Large intestine (tissue), 3 donors: ENCODE measurements at regions not wholly inside any gene's neighbourhood (a gene's known extent, or its start where the extent isn't known, plus 50 kb on each side); places are given as distances from the start of the nearest gene placed in this dataset.

Source experiments
- DNase-seq, 2 donors: peaks; one replicate each; pipeline versions ENCODE4 v3.0.0 to v3.0.0-alpha.2; 2013
- H3K27ac ChIP-seq: one replicate; pipeline ENCODE4 v1.5.1; 2013; ENCODE audit warnings: low read length
- H3K27me3 ChIP-seq: 2 replicates; pipeline ENCODE4 v1.6.1; 2013; ENCODE audit warnings: low read length; ENCODE audit not compliant: control insufficient read depth, insufficient read depth
- H3K36me3 ChIP-seq: 2 replicates; pipeline ENCODE4 v1.6.1; 2013; ENCODE audit warnings: low read length; ENCODE audit not compliant: control insufficient read depth, insufficient read depth
- H3K4me1 ChIP-seq: one replicate; pipeline ENCODE4 v1.6.1; 2013; ENCODE audit warnings: low read length; ENCODE audit not compliant: control insufficient read depth, insufficient read depth
- H3K4me3 ChIP-seq: one replicate; pipeline ENCODE4 v1.5.1; 2013; ENCODE audit warnings: low read length
- H3K9me3 ChIP-seq: one replicate; pipeline ENCODE4 v1.6.1; 2013; ENCODE audit warnings: mild to moderate bottlenecking, low read depth, low read length, moderate library complexity; ENCODE audit not compliant: control insufficient read depth
- WGBS: methylation state at CpG from one replicate; pipeline ENCODE4 v1.1.5; 2013; ENCODE audit warnings: low lambda C conversion rate; ENCODE audit not compliant: insufficient coverage; 5-methylcytosine and 5-hydroxymethylcytosine counted together

GRCh38 chr3:80408030-80408721 lies 640.4 kb upstream of the ROBO1 start:
- WGBS, result 81% methylated on average over 2 of the region's 7 CpGs
- Histone ChIP-seq H3K4me3 (no peak overlapping the region), H3K27me3 (no peaks in the 10 kb centered on the region), H3K4me1 (no peaks in the 10 kb centered on the region), H3K9me3 (peaks cover 3% of the 10 kb centered on the region), H3K27ac (no peak overlapping the region), H3K36me3 (no peaks in the 10 kb centered on the region)
- DNase-seq, result no peak

GRCh38 chr3:80405618-80406017 lies 637.8 kb upstream of the ROBO1 start:
- H3K27ac ChIP-seq, result no peak overlapping the region
- no peaks in the 10 kb centered on the region for H3K36me3 ChIP-seq
- H3K4me3 ChIP-seq, result no peak overlapping the region
- no peaks in the 10 kb centered on the region for H3K27me3 ChIP-seq
- H3K4me1 ChIP-seq, result no peaks in the 10 kb centered on the region
- 96% methylated on average over 3 of the region's 5 CpGs for WGBS
- peaks cover 3% of the 10 kb centered on the region for H3K9me3 ChIP-seq
- no peak for DNase-seq

- Histone ChIP-seq H3K27me3 (no peaks in the 10 kb centered on the region), H3K4me3 (no peak overlapping the region), H3K4me1 (peaks cover 2% of the 10 kb centered on the region), H3K36me3 (no peaks in the 10 kb centered on the region), H3K9me3 (no peaks in the 10 kb centered on the region), H3K27ac (no peak overlapping the region)
- no peak for DNase-seq
- WGBS, result no CpG with 5 or more reads among the region's 5 CpGs
Measured at GRCh38 chr3:80395023-80395422, 627.2 kb upstream of the ROBO1 start.

GRCh38 chr3:80391573-80391972 lies 623.8 kb upstream of the ROBO1 start:
- H3K27me3 ChIP-seq, result no peaks in the 10 kb centered on the region
- no peaks in the 10 kb centered on the region for H3K36me3 ChIP-seq
- DNase-seq, result no peak
- peaks cover 3% of the 10 kb centered on the region for H3K9me3 ChIP-seq
- H3K27ac ChIP-seq, result no peak overlapping the region
- no peak overlapping the region for H3K4me3 ChIP-seq
- H3K4me1 ChIP-seq, result peaks cover 2% of the 10 kb centered on the region

- no peak overlapping the region for H3K27ac ChIP-seq
- H3K36me3 ChIP-seq, result no peaks in the 10 kb centered on the region
- peaks cover 3% of the 10 kb centered on the region for H3K9me3 ChIP-seq
- no peak for DNase-seq
- H3K4me1 ChIP-seq, result no peaks in the 10 kb centered on the region
- WGBS, result no CpG with 5 or more reads among the region's 5 CpGs
- no peak overlapping the region for H3K4me3 ChIP-seq
- H3K27me3 ChIP-seq, result no peaks in the 10 kb centered on the region
Measured at GRCh38 chr3:80384811-80385210, 617.0 kb upstream of the ROBO1 start.

- Histone ChIP-seq H3K4me1 (no peaks in the 10 kb centered on the region), H3K36me3 (no peaks in the 10 kb centered on the region), H3K9me3 (peaks cover 3% of the 10 kb centered on the region), H3K4me3 (no peak overlapping the region), H3K27ac (no peak overlapping the region), H3K27me3 (no peaks in the 10 kb centered on the region)
- no peak for DNase-seq
- 100% methylated on average over 1 of the region's 1 CpG for WGBS
Measured at GRCh38 chr3:80374423-80374822, 606.6 kb upstream of the ROBO1 start.

- no peaks in the 10 kb centered on the region for H3K4me1 ChIP-seq
- H3K27ac ChIP-seq, result no peak overlapping the region
- no peaks in the 10 kb centered on the region for H3K9me3 ChIP-seq
- H3K4me3 ChIP-seq, result no peak overlapping the region
- no peak for DNase-seq
- 95% methylated on average over 4 of the region's 4 CpGs for WGBS
- no peaks in the 10 kb centered on the region for H3K36me3 ChIP-seq
- H3K27me3 ChIP-seq, result no peaks in the 10 kb centered on the region
Measured at GRCh38 chr3:80368616-80369015, 600.8 kb upstream of the ROBO1 start.

GRCh38 chr3:80366808-80367548 lies 599.2 kb upstream of the ROBO1 start:
- Histone ChIP-seq H3K27ac (no peak overlapping the region), H3K27me3 (no peaks in the 10 kb centered on the region), H3K4me3 (no peak overlapping the region), H3K9me3 (no peaks in the 10 kb centered on the region), H3K4me1 (no peaks in the 10 kb centered on the region), H3K36me3 (no peaks in the 10 kb centered on the region)
- DNase-seq, result no peak
- 89% methylated on average over 4 of the region's 9 CpGs for WGBS

- no peaks in the 10 kb centered on the region for H3K27me3 ChIP-seq
- DNase-seq, result no peak
- no peaks in the 10 kb centered on the region for H3K36me3 ChIP-seq
- no peaks in the 10 kb centered on the region for H3K9me3 ChIP-seq
- no peak overlapping the region for H3K27ac ChIP-seq
- H3K4me3 ChIP-seq, result no peak overlapping the region
- H3K4me1 ChIP-seq, result no peaks in the 10 kb centered on the region
Measured at GRCh38 chr3:80357761-80358160, 590.0 kb upstream of the ROBO1 start.

- H3K27ac ChIP-seq, result no peak overlapping the region
- no peaks in the 10 kb centered on the region for H3K36me3 ChIP-seq
- no peaks in the 10 kb centered on the region for H3K27me3 ChIP-seq
- no peaks in the 10 kb centered on the region for H3K9me3 ChIP-seq
- 82% methylated on average over 2 of the region's 5 CpGs for WGBS
- H3K4me1 ChIP-seq, result no peaks in the 10 kb centered on the region
- H3K4me3 ChIP-seq, result no peak overlapping the region
- no peak for DNase-seq
Measured at GRCh38 chr3:80355144-80355543, 587.3 kb upstream of the ROBO1 start.

GRCh38 chr3:80351201-80351600 lies 583.4 kb upstream of the ROBO1 start:
- Histone ChIP-seq H3K27ac (no peak overlapping the region), H3K27me3 (no peaks in the 10 kb centered on the region), H3K9me3 (peaks cover 3% of the 10 kb centered on the region), H3K4me1 (no peaks in the 10 kb centered on the region), H3K36me3 (no peaks in the 10 kb centered on the region), H3K4me3 (no peak overlapping the region)
- 80% methylated on average over 1 of the region's 2 CpGs for WGBS
- peak; percentile 39 to 72 for DNase-seq
